ENCODE measurements at regions not wholly inside any gene's neighbourhood (a gene's known extent, or its start where the extent isn't known, plus 50 kb on each side); places are given as distances from the start of the nearest gene placed in this dataset.
A peak's percentile ranks its signal among the peaks of the same experiment; 100 is the strongest.

DNA sequence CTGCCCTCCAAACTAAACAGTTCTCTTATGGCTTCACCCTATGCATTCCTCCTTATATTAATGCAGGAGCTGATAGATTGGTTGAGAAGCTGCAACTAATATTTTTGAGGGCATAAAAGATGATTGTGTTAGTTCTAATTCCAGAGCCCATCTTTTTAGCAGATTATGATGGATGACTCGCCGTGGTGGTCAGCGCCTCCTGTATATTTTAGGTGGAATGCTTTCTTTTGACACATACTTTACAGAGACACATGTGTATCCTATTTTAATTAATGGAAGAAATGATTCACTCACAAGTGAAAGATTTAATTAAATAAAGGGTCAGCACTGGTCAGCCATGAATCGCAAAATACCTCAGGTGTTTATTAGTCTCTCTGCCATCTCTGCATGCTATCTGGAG, 120.7 kb downstream of the TM2D1 start:
- no peak overlapping the region for H3K4me3 ChIP-seq (ENCODE audit: low read depth, low read length)
- DNase-seq (ENCODE audit: low read depth), result no peak
- TF ChIP-seq, protein P1, sequence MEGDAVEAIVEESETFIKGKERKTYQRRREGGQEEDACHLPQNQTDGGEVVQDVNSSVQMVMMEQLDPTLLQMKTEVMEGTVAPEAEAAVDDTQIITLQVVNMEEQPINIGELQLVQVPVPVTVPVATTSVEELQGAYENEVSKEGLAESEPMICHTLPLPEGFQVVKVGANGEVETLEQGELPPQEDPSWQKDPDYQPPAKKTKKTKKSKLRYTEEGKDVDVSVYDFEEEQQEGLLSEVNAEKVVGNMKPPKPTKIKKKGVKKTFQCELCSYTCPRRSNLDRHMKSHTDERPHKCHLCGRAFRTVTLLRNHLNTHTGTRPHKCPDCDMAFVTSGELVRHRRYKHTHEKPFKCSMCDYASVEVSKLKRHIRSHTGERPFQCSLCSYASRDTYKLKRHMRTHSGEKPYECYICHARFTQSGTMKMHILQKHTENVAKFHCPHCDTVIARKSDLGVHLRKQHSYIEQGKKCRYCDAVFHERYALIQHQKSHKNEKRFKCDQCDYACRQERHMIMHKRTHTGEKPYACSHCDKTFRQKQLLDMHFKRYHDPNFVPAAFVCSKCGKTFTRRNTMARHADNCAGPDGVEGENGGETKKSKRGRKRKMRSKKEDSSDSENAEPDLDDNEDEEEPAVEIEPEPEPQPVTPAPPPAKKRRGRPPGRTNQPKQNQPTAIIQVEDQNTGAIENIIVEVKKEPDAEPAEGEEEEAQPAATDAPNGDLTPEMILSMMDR (conservative IDR thresholded peaks at IDR 0.05; ENCODE audit: low read depth, low read length), result no peak

GRCh38 chr1:61602663-61603062, 122.3 kb downstream of the TM2D1 start:
- TF ChIP-seq, protein P1 (conservative IDR thresholded peaks at IDR 0.05; ENCODE audit: low read depth, low read length), result no peak
- no peak overlapping the region for H3K4me3 ChIP-seq (ENCODE audit: low read depth, low read length)
- DNase-seq (ENCODE audit: low read depth), result no peak

- TF ChIP-seq, protein P1 (conservative IDR thresholded peaks at IDR 0.05; ENCODE audit: low read depth, low read length), result no peak
- DNase-seq (ENCODE audit: low read depth), result no peak
- no peak overlapping the region for H3K4me3 ChIP-seq (ENCODE audit: low read depth, low read length)
Measured at GRCh38 chr1:61597601-61598000, 127.3 kb downstream of the TM2D1 start.

DNA sequence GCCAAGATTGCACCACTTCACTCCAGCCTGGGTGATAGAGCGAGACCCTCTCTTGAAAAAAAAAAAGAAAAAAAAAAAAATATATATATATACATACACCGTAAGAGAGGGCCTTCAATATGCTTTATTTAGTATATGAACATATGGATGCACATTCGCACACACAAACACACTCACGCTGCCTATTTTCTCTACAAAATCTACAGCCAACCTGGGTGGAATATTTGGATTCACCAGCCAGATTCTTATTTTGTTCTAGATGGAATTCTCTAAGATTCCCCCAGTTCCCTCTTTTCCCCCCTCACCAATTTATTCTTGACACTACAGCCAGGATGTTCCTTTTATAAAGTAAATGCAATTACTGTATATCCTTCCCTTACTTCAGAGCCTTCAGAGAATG, 131.6 kb downstream of the TM2D1 start:
- no peak for DNase-seq (ENCODE audit: low read depth)
- TF ChIP-seq, protein P1 (conservative IDR thresholded peaks at IDR 0.05; ENCODE audit: low read depth, low read length), result no peak
- H3K4me3 ChIP-seq (ENCODE audit: low read depth, low read length), result no peak overlapping the region

DNA sequence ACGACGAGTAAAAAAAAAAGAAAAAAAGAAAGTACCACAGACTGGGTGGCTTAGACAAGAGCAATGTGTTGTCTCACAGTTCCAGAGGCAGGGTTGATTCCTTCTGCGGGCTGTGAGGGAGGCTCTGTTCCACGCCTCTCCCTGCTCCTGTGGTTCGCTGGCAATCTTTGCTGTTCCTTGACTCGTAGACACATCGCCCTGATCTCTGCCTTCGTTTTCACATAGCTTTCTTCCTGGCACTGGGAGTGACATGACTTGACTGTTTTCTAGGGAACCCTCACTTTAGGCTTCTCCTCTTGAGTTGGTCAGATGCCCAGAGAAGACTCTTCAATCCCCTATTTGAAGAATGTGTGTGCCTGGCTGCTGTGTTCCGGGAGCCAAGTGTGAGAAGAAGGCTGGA, 133.6 kb downstream of the TM2D1 start:
- no peak for DNase-seq (ENCODE audit: low read depth)
- H3K4me3 ChIP-seq (ENCODE audit: low read depth, low read length), result no peak overlapping the region
- TF ChIP-seq, protein P1 (conservative IDR thresholded peaks at IDR 0.05; ENCODE audit: low read depth, low read length), result no peak

- peak; percentile 74 for DNase-seq (ENCODE audit: low read depth)
- H3K4me3 ChIP-seq (ENCODE audit: low read depth, low read length), result no peak overlapping the region
- TF ChIP-seq, protein P1 (conservative IDR thresholded peaks at IDR 0.05; ENCODE audit: low read depth, low read length), result peak; percentile 90
Measured at GRCh38 chr1:61588736-61589672, 135.9 kb downstream of the TM2D1 start.

DNA sequence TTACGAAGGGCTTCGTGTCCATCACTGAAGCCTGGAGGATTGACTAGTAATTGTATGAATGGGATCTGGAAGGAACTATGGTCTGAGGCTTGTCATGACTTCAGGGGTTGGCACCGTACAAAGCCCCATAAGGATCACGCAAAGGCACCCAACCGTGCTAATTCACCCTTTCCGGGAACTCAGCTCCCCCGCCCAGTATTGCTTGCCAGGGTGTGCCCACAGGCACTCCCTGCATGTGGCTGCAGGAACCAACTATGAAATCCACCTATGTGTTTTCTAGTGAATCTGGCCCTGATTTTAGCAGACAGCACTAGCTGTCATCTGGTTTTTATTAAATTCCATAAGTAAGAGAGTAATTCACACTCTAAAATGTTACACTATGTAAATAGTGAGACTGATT, 139.2 kb downstream of the TM2D1 start:
- TF ChIP-seq, protein P1 (conservative IDR thresholded peaks at IDR 0.05; ENCODE audit: low read depth, low read length), result no peak
- H3K4me3 ChIP-seq (ENCODE audit: low read depth, low read length), result no peak overlapping the region
- DNase-seq (ENCODE audit: low read depth), result no peak

Measured in choroid plexus epithelial cell (primary cell).